GM23338 (cell line): ENCODE measurements at regions not wholly inside any gene's neighbourhood (a gene's known extent, or its start where the extent isn't known, plus 50 kb on each side); places are given as distances from the start of the nearest gene placed in this dataset.

Experiments
- ATAC-seq: fragments of 200-7000 bp; cut with Tn5 transposase; 3 replicates; pipeline ENCODE4 v1.9.1; 2020
- DNase-seq: peaks from one replicate; pipeline ENCODE4 v3.0.0-alpha.2; 2015; ENCODE audit warnings: low spot score
- H2AFZ ChIP-seq: fragments of 200-600 bp; sonication (generic); 2 replicates; pipeline ENCODE4 v1.8.0; 2016; ENCODE audit warnings: antibody characterized with exemption, mild to moderate bottlenecking, moderate library complexity
- H3F3A ChIP-seq: fragments of 200-600 bp; sonication (generic); replicated peaks from 2 replicates; pipeline ENCODE4 v1.8.0; 2017; ENCODE audit warnings: antibody characterized with exemption, mixed run types, low read depth
- H3K27ac ChIP-seq: fragments of 200-600 bp; sonication (generic); 2 replicates; pipeline ENCODE4 v1.6.1; 2016; ENCODE audit warnings: low read depth
- H3K27me3 ChIP-seq: fragments of 200-600 bp; sonication (generic); 2 replicates; pipeline ENCODE4 v1.8.0; 2016; ENCODE audit warnings: mild to moderate bottlenecking, mixed run types, moderate library complexity; ENCODE audit not compliant: insufficient read depth
- H3K36me3 ChIP-seq: fragments of 200-600 bp; sonication (generic); 2 replicates; pipeline ENCODE4 v1.8.0; 2016; ENCODE audit warnings: mild to moderate bottlenecking; ENCODE audit not compliant: insufficient read depth
- H3K4me1 ChIP-seq: fragments of 200-600 bp; sonication (generic); 2 replicates; pipeline ENCODE4 v1.8.0; 2016; ENCODE audit warnings: mild to moderate bottlenecking, moderate library complexity; ENCODE audit not compliant: insufficient read depth
- H3K4me2 ChIP-seq: fragments of 200-600 bp; sonication (generic); 2 replicates; pipeline ENCODE4 v1.7.1; 2017; ENCODE audit warnings: mixed run types
- H3K4me3 ChIP-seq: fragments of 200-600 bp; sonication (generic); 2 replicates; pipeline ENCODE4 v1.6.1; 2016; ENCODE audit warnings: mixed run types
- H3K79me2 ChIP-seq: fragments of 200-600 bp; sonication (generic); replicated peaks from 2 replicates; pipeline ENCODE4 v1.8.0; 2017; ENCODE audit warnings: mild to moderate bottlenecking; ENCODE audit not compliant: insufficient read depth
- H3K9me2 ChIP-seq: fragments of 200-600 bp; sonication (generic); 2 replicates; pipeline ENCODE4 v1.8.0; 2017; ENCODE audit not compliant: insufficient read depth
- H4K20me1 ChIP-seq: fragments of 200-600 bp; sonication (generic); replicated peaks from 2 replicates; pipeline ENCODE4 v1.8.0; 2017; ENCODE audit warnings: mild to moderate bottlenecking; ENCODE audit not compliant: insufficient read depth
- H3K27ac Mint-ChIP-seq: 2 replicates; pipeline ENCODE4 v1.8.0; 2020; ENCODE audit warnings: inconsistent platforms, mild to moderate bottlenecking, moderate library complexity, mixed read lengths
- H3K27me3 Mint-ChIP-seq: 3 replicates; pipeline ENCODE4 v1.8.0; 2022; ENCODE audit warnings: low read depth, mild to moderate bottlenecking, moderate library complexity, mixed read lengths, inconsistent platforms; ENCODE audit not compliant: insufficient read depth, poor library complexity
- H3K36me3 Mint-ChIP-seq: 3 replicates; pipeline ENCODE4 v1.8.0; 2021; ENCODE audit warnings: low read depth, mild to moderate bottlenecking, inconsistent platforms, moderate library complexity, mixed read lengths
- H3K4me1 Mint-ChIP-seq: 3 replicates; pipeline ENCODE4 v1.8.0; 2020; ENCODE audit warnings: mild to moderate bottlenecking, inconsistent platforms, mixed read lengths
- H3K4me3 Mint-ChIP-seq: 3 replicates; pipeline ENCODE4 v1.8.0; 2021; ENCODE audit warnings: moderate library complexity, mild to moderate bottlenecking, inconsistent platforms, mixed read lengths
- H3K9me3 Mint-ChIP-seq: 3 replicates; pipeline ENCODE4 v1.8.0; 2020; ENCODE audit warnings: moderate library complexity, mild to moderate bottlenecking, inconsistent platforms, mixed read lengths
- CREB1 ChIP-seq: fragments of 250-450 bp; sonication (Bioruptor Pico); IDR thresholded peaks from 2 replicates; pipeline ENCODE4 v1.5.0; 2020; ENCODE audit warnings: low read depth, mild to moderate bottlenecking, moderate library complexity
- CTCF ChIP-seq, 2 experiments: fragments of 200-600 bp in 1 of 2; sonication (generic) in 1 of 2; conservative IDR thresholded peaks; 2 replicates each; pipeline versions ENCODE4 v1.5.1 to v1.6.1; 2016 to 2017; ENCODE audit warnings: antibody characterized with exemption in 2 of 2, low read depth in 2 of 2, mild to moderate bottlenecking in 2 of 2, moderate library complexity in 1 of 2
- ETS1 ChIP-seq: IDR thresholded peaks from 2 replicates; pipeline ENCODE4 v1.6.1; 2016; ENCODE audit warnings: antibody characterized with exemption
- EZH2 ChIP-seq: fragments of 200-600 bp; sonication (generic); IDR thresholded peaks from one replicate; pipeline ENCODE4 v1.8.0; 2017; ENCODE audit warnings: antibody characterized with exemption, mild to moderate bottlenecking, low read depth; ENCODE audit not compliant: unreplicated experiment
- EZH2phosphoT487 ChIP-seq: fragments of 200-600 bp; sonication (generic); IDR thresholded peaks from one replicate; pipeline ENCODE4 v1.8.1; 2018; ENCODE audit warnings: antibody characterized with exemption; ENCODE audit not compliant: unreplicated experiment
- JUNB ChIP-seq: IDR thresholded peaks from one replicate; pipeline ENCODE4 v1.6.1; 2016; ENCODE audit warnings: antibody characterized with exemption; ENCODE audit not compliant: unreplicated experiment
- NANOG ChIP-seq: IDR thresholded peaks from 2 replicates; pipeline ENCODE4 v1.6.1; 2016; ENCODE audit warnings: antibody characterized with exemption, borderline replicate concordance
- POLR2AphosphoS5 ChIP-seq: IDR thresholded peaks from 2 replicates; pipeline ENCODE4 v1.6.1; 2016; ENCODE audit warnings: antibody characterized with exemption, low read depth
- REST ChIP-seq: IDR thresholded peaks from one replicate; pipeline ENCODE4 v1.6.1; 2018; ENCODE audit warnings: antibody characterized with exemption; ENCODE audit not compliant: unreplicated experiment
- STAT1 ChIP-seq: IDR thresholded peaks from one replicate; pipeline ENCODE4 v1.6.1; 2016; ENCODE audit warnings: antibody characterized with exemption; ENCODE audit not compliant: unreplicated experiment
- ZNF114 ChIP-seq: fragments of 250-450 bp; sonication (Bioruptor Pico); IDR thresholded peaks from 2 replicates; pipeline ENCODE4 v1.5.0; 2020; ENCODE audit warnings: mild to moderate bottlenecking, moderate library complexity
- ZNF331 ChIP-seq: fragments of 250-450 bp; sonication (Bioruptor Pico); IDR thresholded peaks from 2 replicates; pipeline ENCODE4 v1.5.0; 2020; ENCODE audit warnings: low read depth, mild to moderate bottlenecking, moderate library complexity
- ZNF462 ChIP-seq: fragments of 250-450 bp; sonication (Bioruptor Pico); IDR thresholded peaks from 2 replicates; pipeline ENCODE4 v1.5.0; 2020; ENCODE audit warnings: mild to moderate bottlenecking, moderate library complexity

- no peak overlapping the region for H3K27ac ChIP-seq
- Mint-ChIP-seq H3K4me3 (no peak overlapping the region), H3K27ac (no peak overlapping the region), H3K4me1 (no peaks in the 10 kb centered on the region; the same call in 2 of the 3 replicates), H3K36me3 (no peaks in the 10 kb centered on the region), H3K27me3 (no peaks in the 10 kb centered on the region), H3K9me3 (no peaks in the 10 kb centered on the region)
- H3K79me2 ChIP-seq, result no peaks in the 10 kb centered on the region
- H3K36me3 ChIP-seq, result no peaks in the 10 kb centered on the region
- no peak overlapping the region for H3K4me2 ChIP-seq
- no peak for DNase-seq
- H4K20me1 ChIP-seq, result no peaks in the 10 kb centered on the region
- no peaks in the 10 kb centered on the region for H3F3A ChIP-seq
- no peak overlapping the region for H3K4me3 ChIP-seq
- no peak for ATAC-seq
- no peaks in the 10 kb centered on the region for H3K9me2 ChIP-seq
- no peak overlapping the region for H2AFZ ChIP-seq
- no peaks in the 10 kb centered on the region for H3K27me3 ChIP-seq
- TF ChIP-seq ZNF462 (CRISPR knock-in tag), result no peak
- TF ChIP-seq ZNF331, result no peak
- no peak for TF ChIP-seq JUNB
- TF ChIP-seq STAT1, result no peak
- TF ChIP-seq ETS1, result no peak
- no peak for TF ChIP-seq CTCF (conservative IDR thresholded peaks at IDR 0.05; ENCODE audit: low read depth in 2 of 2)
- no peak for TF ChIP-seq POLR2AphosphoS5
- TF ChIP-seq NANOG, result no peak
- no peak for TF ChIP-seq REST
- no peak for TF ChIP-seq EZH2
- TF ChIP-seq CREB1 (CRISPR knock-in tag), result no peak
- TF ChIP-seq ZNF114 (CRISPR knock-in tag), result no peak
- TF ChIP-seq EZH2phosphoT487, result no peak
- H3K4me1 ChIP-seq, result no peaks in the 10 kb centered on the region
These were observed 442.6 kb upstream of the ADGRL2 start for GRCh38 chr1:81358151-81358550.
